ENCODE measurements at regions not wholly inside any gene's neighbourhood (a gene's known extent, or its start where the extent isn't known, plus 50 kb on each side); places are given as distances from the start of the nearest gene placed in this dataset.

DNA sequence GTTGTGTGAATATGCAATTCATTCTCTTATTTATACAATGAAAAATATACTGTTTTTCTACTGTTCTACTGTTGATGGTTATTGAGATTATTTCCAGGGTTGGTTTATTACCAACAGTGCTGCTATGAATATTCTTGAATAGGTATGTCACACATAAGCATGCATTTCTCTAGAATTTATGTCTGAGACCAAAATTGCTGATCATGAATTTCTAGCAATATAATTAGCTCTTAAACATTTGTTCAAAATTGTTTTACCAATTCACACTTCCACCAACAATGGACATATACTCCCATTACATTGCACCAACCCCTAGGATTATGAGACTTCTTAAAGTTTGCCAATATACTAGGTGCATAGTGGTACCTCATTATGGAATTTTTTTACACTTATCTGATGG, 164.1 kb upstream of the KCNQ5 start:
- ChIA-PET POLR2A (no interaction called here), CTCF (interaction anchor here (0.8 kb wide), 1 partner anchor 19 kb away, joined by 3 read pairs; no protein-coding TSS in a partner anchor)
- no peak overlapping the region for H3K4me3 ChIP-seq (ENCODE audit: low read depth, low read length)
- DNase-seq (ENCODE audit: low read depth, low spot score), result no peak
- TF ChIP-seq, protein P1, sequence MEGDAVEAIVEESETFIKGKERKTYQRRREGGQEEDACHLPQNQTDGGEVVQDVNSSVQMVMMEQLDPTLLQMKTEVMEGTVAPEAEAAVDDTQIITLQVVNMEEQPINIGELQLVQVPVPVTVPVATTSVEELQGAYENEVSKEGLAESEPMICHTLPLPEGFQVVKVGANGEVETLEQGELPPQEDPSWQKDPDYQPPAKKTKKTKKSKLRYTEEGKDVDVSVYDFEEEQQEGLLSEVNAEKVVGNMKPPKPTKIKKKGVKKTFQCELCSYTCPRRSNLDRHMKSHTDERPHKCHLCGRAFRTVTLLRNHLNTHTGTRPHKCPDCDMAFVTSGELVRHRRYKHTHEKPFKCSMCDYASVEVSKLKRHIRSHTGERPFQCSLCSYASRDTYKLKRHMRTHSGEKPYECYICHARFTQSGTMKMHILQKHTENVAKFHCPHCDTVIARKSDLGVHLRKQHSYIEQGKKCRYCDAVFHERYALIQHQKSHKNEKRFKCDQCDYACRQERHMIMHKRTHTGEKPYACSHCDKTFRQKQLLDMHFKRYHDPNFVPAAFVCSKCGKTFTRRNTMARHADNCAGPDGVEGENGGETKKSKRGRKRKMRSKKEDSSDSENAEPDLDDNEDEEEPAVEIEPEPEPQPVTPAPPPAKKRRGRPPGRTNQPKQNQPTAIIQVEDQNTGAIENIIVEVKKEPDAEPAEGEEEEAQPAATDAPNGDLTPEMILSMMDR (IDR thresholded peaks at IDR 0.05; ENCODE audit: insufficient read depth, low read length, missing control alignments), result no peak

DNA sequence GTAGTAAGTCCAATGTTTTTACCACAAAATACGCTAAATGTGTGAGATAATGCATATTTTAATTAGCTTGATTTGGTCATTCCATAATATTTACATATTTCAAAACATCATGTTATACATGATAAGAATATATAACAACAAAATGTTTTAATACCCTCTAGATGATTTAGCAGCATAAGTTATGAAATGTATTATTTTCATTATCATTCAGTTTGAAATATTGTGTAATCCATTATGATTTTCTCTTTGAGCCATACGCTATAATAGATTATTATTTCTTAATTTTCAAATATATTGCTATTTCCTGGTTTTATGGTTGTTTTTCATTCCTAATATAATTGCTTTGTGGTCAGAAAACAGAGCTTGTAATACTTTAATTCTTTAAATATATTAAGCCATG, 163.3 kb upstream of the KCNQ5 start:
- ChIA-PET POLR2A (no interaction called here), CTCF (interaction anchor here (0.8 kb wide), 1 partner anchor 20 kb away, joined by 3 read pairs; no protein-coding TSS in a partner anchor)
- no peak for DNase-seq (ENCODE audit: low read depth, low spot score)
- H3K4me3 ChIP-seq (ENCODE audit: low read depth, low read length), result no peak overlapping the region
- TF ChIP-seq, protein P1 (IDR thresholded peaks at IDR 0.05; ENCODE audit: insufficient read depth, low read length, missing control alignments), result no peak

DNA sequence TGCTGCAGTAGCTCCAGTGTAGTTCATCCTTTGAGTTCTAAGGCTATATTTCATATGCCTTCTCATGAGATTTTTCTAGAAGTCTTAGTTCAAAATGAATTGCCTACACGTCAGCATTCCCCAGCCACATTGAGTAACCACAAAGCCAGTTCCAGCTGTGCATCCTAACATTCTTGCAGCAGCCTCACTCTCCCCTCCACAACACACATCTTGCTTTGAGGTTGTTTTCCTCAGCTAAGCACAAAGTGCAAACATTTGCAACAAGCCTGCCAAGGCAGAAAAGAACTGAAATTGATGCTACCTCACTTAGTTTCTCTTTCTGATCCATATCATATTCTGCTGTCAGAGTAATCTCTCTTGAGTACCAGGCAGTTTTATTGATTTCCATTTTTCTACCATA, 160.7 kb upstream of the KCNQ5 start:
- H3K4me3 ChIP-seq (ENCODE audit: low read depth, low read length), result no peak overlapping the region
- ChIA-PET CTCF (no interaction called here), POLR2A (no interaction called here)
- no peak for DNase-seq (ENCODE audit: low read depth, low spot score)
- TF ChIP-seq, protein P1 (IDR thresholded peaks at IDR 0.05; ENCODE audit: insufficient read depth, low read length, missing control alignments), result no peak

DNA sequence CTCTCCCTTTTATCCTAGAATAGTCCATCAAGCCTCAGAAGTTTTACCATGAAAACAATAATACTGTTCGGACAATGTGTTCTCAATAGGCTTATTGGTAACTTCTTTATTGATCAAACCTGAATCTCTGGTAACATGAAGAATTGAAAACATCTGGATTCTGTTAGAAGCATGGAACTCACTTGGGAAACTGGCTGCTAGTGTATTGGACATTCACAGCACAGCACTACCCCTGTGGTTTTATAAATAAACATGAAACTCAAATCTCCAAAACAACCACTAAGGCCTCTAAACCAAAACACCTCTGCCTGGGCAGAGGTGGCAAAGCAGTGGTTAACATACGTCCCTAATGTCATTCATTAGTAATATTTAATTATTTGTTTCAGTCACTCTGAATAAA, 157.6 kb upstream of the KCNQ5 start:
- DNase-seq (ENCODE audit: low read depth, low spot score), result no peak
- TF ChIP-seq, protein P1 (IDR thresholded peaks at IDR 0.05; ENCODE audit: insufficient read depth, low read length, missing control alignments), result no peak
- POLR2A ChIA-PET, result no interaction called here
- CTCF ChIA-PET, result interaction anchor here (1.0 kb wide), 1 partner anchor 8 kb away, joined by 3 read pairs; no protein-coding TSS in a partner anchor
- H3K4me3 ChIP-seq (ENCODE audit: low read depth, low read length), result no peak overlapping the region

DNA sequence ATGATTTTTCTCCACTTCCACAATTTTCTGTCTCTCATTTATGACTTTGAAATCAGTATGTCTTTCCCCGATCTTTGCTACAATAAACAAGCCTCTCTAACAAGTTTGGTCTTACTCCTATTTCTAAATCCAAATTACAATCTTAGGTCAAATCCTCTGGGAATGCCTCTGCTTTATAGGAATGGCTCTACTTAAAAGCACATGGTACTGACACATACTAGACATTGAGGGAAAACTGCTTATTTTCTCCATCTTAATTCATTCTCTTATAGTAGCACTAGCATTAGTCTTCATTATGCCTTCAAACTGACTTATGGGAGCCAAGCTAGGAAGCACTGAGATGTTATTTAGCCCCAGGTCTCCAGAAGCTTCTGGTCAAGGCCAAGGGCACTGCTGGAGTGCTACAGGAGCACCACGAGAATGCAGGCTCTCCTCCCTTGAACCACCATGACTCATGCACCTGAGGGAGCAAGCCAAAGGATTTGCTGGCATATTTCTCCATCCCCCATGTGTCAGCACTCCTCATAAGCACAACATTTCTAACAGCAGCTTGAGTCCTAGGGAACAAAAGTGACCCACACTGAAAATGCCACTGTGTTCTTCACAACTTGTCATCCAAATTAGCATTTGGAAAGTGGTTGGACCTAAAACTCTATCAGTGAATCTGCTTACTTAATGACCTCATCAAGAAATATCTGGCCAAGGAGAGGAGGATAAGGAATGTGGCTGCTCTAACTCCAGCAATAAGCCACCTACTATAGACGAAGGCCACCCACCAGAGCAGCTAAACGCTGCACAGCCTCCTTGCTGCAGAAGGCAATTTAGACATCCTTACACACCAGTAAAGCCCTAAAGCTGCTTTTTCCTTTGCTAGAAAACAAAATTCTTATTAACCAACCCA, 156.8 kb upstream of the KCNQ5 start:
- TF ChIP-seq, protein P1 (IDR thresholded peaks at IDR 0.05; ENCODE audit: insufficient read depth, low read length, missing control alignments), result no peak
- DNase-seq (ENCODE audit: low read depth, low spot score), result no peak
- CTCF ChIA-PET, result interaction anchor here (0.8 to 1.0 kb wide), 3 partner anchors 9 to 115 kb away, joined by 3 read pairs; no protein-coding TSS in a partner anchor
- POLR2A ChIA-PET, result no interaction called here
- H3K4me3 ChIP-seq (ENCODE audit: low read depth, low read length), result no peak overlapping the region

DNA sequence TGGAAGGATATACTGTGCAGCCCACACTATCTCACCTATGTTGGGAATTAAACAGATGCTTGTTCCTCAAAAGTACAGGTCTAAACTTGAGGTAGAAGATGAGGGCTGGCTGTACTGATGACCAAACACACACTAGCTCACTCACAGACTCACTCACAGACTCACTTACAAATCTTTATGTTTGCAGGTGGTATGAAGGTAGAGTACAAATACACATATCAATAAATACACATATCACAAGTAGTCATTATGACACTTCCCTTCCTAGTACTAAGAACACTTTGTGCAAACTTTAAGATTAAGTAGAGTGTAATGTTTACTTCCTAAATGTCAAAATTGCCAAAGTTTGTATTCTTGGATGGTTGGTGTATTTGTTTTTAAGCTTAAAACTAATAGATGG, 155.4 kb upstream of the KCNQ5 start:
- CTCF ChIA-PET, result no interaction called here
- TF ChIP-seq, protein P1 (IDR thresholded peaks at IDR 0.05; ENCODE audit: insufficient read depth, low read length, missing control alignments), result no peak
- POLR2A ChIA-PET, result no interaction called here
- DNase-seq (ENCODE audit: low read depth, low spot score), result no peak
- H3K4me3 ChIP-seq (ENCODE audit: low read depth, low read length), result no peak overlapping the region
